SK-N-SH treated with all-trans-retinoic acid at 6 μM for 48 hours (cell line): ENCODE measurements at regions not wholly inside any gene's neighbourhood (a gene's known extent, or its start where the extent isn't known, plus 50 kb on each side); places are given as distances from the start of the nearest gene placed in this dataset.

Source experiments
- ATAC-seq: fragments of 200-7000 bp; cut with Tn5 transposase; 3 replicates; pipeline ENCODE4 v1.9.1; 2020; ENCODE audit warnings: mild to moderate bottlenecking, moderate library complexity
- ARNTL ChIP-seq: fragments of 450-650 bp; formaldehyde crosslinking; IDR thresholded peaks from 2 replicates; pipeline ENCODE4 v1.5.0; 2020; ENCODE audit warnings: low read depth, mild to moderate bottlenecking, moderate library complexity, borderline replicate concordance
- BACH2 ChIP-seq: fragments of 250-450 bp; sonication (Bioruptor Pico); IDR thresholded peaks from 2 replicates; pipeline ENCODE4 v1.9.0; 2021; ENCODE audit warnings: mild to moderate bottlenecking, borderline replicate concordance
- CSDC2 ChIP-seq: fragments of 250-450 bp; sonication (Bioruptor Pico); IDR thresholded peaks from 2 replicates; pipeline ENCODE4 v1.5.0; 2020; ENCODE audit warnings: mild to moderate bottlenecking, moderate library complexity
- ESRRG ChIP-seq: fragments of 250-450 bp; sonication (Bioruptor Pico); IDR thresholded peaks from 2 replicates; pipeline ENCODE4 v1.6.1; 2021; ENCODE audit warnings: mild to moderate bottlenecking
- GLIS3 ChIP-seq: fragments of 250-450 bp; sonication (Bioruptor Pico); IDR thresholded peaks from 2 replicates; pipeline ENCODE4 v1.5.0; 2020; ENCODE audit warnings: mild to moderate bottlenecking, moderate library complexity
- ISL1 ChIP-seq: fragments of 250-450 bp; sonication (Bioruptor Pico); IDR thresholded peaks from 2 replicates; pipeline ENCODE4 v2.1.2; 2022; ENCODE audit warnings: mild to moderate bottlenecking, moderate library complexity
- OSR1 ChIP-seq: fragments of 250-450 bp; sonication (Bioruptor Pico); IDR thresholded peaks from 2 replicates; pipeline ENCODE4 v1.8.0; 2022; ENCODE audit warnings: moderate library complexity, mild to moderate bottlenecking, inconsistent platforms
- PATZ1 ChIP-seq: fragments of 250-450 bp; sonication (Bioruptor Pico); IDR thresholded peaks from 2 replicates; pipeline ENCODE4 v1.8.0; 2020; ENCODE audit warnings: mild to moderate bottlenecking, moderate library complexity, borderline replicate concordance
- PPARA ChIP-seq: fragments of 250-450 bp; sonication (Bioruptor Pico); IDR thresholded peaks from 2 replicates; pipeline ENCODE4 v1.5.0; 2020; ENCODE audit warnings: mild to moderate bottlenecking, borderline replicate concordance
- RARB ChIP-seq: fragments of 250-450 bp; sonication (Bioruptor Pico); IDR thresholded peaks from 2 replicates; pipeline ENCODE4 v1.8.0; 2021; ENCODE audit warnings: mild to moderate bottlenecking, moderate library complexity
- SNAI2 ChIP-seq: fragments of 250-450 bp; sonication (Bioruptor Pico); IDR thresholded peaks from 2 replicates; pipeline ENCODE4 v1.5.0; 2020; ENCODE audit warnings: mild to moderate bottlenecking, moderate library complexity
- TOX ChIP-seq: fragments of 250-450 bp; sonication (Bioruptor Pico); IDR thresholded peaks from 2 replicates; pipeline ENCODE4 v1.8.0; 2021; ENCODE audit warnings: mild to moderate bottlenecking, moderate library complexity, borderline replicate concordance
- ZC3H10 ChIP-seq: fragments of 250-450 bp; sonication (Bioruptor Pico); IDR thresholded peaks from 2 replicates; pipeline ENCODE4 v1.5.1; 2021; ENCODE audit warnings: mild to moderate bottlenecking, moderate library complexity
- ZFP3 ChIP-seq: fragments of 250-450 bp; sonication (Bioruptor Pico); IDR thresholded peaks from 2 replicates; pipeline ENCODE4 v1.5.0; 2020; ENCODE audit warnings: mild to moderate bottlenecking, moderate library complexity
- ZFP30 ChIP-seq: fragments of 450-650 bp; formaldehyde crosslinking; IDR thresholded peaks from 2 replicates; pipeline ENCODE4 v1.5.0; 2022; ENCODE audit warnings: mild to moderate bottlenecking, moderate library complexity
- ZNF565 ChIP-seq: fragments of 450-650 bp; formaldehyde crosslinking; conservative IDR thresholded peaks from 2 replicates; pipeline ENCODE4 v1.5.0; 2020; ENCODE audit warnings: low read depth, mild to moderate bottlenecking, moderate library complexity
- ZNF70 ChIP-seq: fragments of 450-650 bp; formaldehyde crosslinking; IDR thresholded peaks from 2 replicates; pipeline ENCODE4 v1.5.0; 2020; ENCODE audit warnings: mild to moderate bottlenecking, moderate library complexity
- ZNF8 ChIP-seq: fragments of 450-650 bp; formaldehyde crosslinking; IDR thresholded peaks from 2 replicates; pipeline ENCODE4 v1.5.0; 2020; ENCODE audit warnings: mild to moderate bottlenecking, moderate library complexity
- TF ChIP-seq, protein P1 (sequence below): fragments of 250-450 bp; sonication (Bioruptor Pico); IDR thresholded peaks from 2 replicates; pipeline ENCODE4 v1.8.0; 2021; ENCODE audit warnings: low read depth, mild to moderate bottlenecking, moderate library complexity, borderline replicate concordance
- TF ChIP-seq, protein P2 (sequence below): fragments of 250-450 bp; sonication (Bioruptor Pico); IDR thresholded peaks from 2 replicates; pipeline ENCODE4 v1.5.1; 2021; ENCODE audit warnings: mild to moderate bottlenecking, moderate library complexity
- TF ChIP-seq, protein P3 (sequence below): fragments of 250-450 bp; sonication (Bioruptor Pico); IDR thresholded peaks from 2 replicates; pipeline ENCODE4 v1.5.1; 2020; ENCODE audit warnings: low read depth, mild to moderate bottlenecking, moderate library complexity
- TF ChIP-seq, protein P4 (sequence below): fragments of 250-450 bp; sonication (Bioruptor Pico); IDR thresholded peaks from 2 replicates; pipeline ENCODE4 v1.5.0; 2020; ENCODE audit warnings: mild to moderate bottlenecking, moderate library complexity

DNA sequence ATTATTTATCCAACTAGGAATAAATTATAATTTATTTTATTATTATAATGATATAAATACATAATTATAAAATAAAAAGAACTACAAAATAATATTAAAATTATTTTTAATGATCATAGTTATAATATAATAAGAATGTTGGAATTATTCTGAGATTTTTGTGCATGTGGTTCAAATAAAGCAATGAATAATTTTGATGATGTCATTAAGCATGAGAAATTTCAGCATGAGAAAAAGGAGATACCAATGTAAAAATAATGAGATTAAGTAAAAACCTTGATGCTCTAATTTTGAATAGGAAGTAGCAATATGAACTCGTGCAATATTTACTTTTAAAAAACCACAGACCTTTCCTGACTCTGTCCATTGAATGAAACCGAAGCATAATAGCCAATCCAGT lies 181.8 kb upstream of the MTNR1B start (continued):
- TF ChIP-seq, protein P1, sequence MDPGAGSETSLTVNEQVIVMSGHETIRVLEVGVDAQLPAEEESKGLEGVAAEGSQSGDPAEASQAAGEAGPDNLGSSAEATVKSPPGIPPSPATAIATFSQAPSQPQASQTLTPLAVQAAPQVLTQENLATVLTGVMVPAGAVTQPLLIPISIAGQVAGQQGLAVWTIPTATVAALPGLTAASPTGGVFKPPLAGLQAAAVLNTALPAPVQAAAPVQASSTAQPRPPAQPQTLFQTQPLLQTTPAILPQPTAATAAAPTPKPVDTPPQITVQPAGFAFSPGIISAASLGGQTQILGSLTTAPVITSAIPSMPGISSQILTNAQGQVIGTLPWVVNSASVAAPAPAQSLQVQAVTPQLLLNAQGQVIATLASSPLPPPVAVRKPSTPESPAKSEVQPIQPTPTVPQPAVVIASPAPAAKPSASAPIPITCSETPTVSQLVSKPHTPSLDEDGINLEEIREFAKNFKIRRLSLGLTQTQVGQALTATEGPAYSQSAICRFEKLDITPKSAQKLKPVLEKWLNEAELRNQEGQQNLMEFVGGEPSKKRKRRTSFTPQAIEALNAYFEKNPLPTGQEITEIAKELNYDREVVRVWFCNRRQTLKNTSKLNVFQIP (CRISPR knock-in tag): no peak
- TF ChIP-seq SNAI2 (CRISPR knock-in tag) (no peak), ZNF8 (CRISPR knock-in tag) (no peak), RARB (CRISPR knock-in tag) (no peak), OSR1 (no peak)
- TF ChIP-seq, protein P2, sequence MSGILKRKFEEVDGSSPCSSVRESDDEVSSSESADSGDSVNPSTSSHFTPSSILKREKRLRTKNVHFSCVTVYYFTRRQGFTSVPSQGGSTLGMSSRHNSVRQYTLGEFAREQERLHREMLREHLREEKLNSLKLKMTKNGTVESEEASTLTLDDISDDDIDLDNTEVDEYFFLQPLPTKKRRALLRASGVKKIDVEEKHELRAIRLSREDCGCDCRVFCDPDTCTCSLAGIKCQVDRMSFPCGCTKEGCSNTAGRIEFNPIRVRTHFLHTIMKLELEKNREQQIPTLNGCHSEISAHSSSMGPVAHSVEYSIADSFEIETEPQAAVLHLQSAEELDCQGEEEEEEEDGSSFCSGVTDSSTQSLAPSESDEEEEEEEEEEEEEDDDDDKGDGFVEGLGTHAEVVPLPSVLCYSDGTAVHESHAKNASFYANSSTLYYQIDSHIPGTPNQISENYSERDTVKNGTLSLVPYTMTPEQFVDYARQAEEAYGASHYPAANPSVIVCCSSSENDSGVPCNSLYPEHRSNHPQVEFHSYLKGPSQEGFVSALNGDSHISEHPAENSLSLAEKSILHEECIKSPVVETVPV: no peak

DNA sequence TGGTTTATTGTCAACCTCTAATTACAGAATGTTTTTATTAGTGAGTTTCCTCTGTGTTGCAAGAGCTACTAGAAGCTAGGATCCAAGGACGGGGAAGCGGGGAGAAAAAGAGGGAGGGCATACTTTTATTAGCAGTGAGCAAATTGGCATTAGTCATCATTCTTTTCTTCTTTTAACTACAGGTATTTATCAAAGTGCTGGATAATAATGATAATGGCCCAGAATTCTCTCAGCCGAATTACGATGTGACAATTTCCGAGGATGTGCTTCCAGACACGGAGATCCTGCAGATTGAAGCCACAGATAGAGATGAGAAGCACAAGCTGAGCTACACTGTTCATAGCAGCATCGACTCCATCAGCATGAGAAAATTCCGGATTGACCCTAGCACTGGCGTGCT lies 179.7 kb upstream of the MTNR1B start:
- no peak for ATAC-seq
- TF ChIP-seq PPARA (CRISPR knock-in tag): no peak
- no peak for TF ChIP-seq ZC3H10 (CRISPR knock-in tag)
- no peak for TF ChIP-seq ZNF70 (CRISPR knock-in tag)
- TF ChIP-seq, protein P1 (CRISPR knock-in tag): no peak
- TF ChIP-seq ESRRG (CRISPR knock-in tag): no peak
- TF ChIP-seq, protein P2: no peak
- no peak for TF ChIP-seq ZNF8 (CRISPR knock-in tag)
- TF ChIP-seq RARB (CRISPR knock-in tag): no peak
- TF ChIP-seq ZFP3 (CRISPR knock-in tag): no peak
- TF ChIP-seq GLIS3 (CRISPR knock-in tag): no peak
- TF ChIP-seq ISL1 (CRISPR knock-in tag): no peak
- no peak for TF ChIP-seq SNAI2 (CRISPR knock-in tag)
- no peak for TF ChIP-seq ZNF565 (CRISPR knock-in tag)
- TF ChIP-seq ARNTL (CRISPR knock-in tag): no peak
- TF ChIP-seq CSDC2: no peak
- TF ChIP-seq, protein P3, sequence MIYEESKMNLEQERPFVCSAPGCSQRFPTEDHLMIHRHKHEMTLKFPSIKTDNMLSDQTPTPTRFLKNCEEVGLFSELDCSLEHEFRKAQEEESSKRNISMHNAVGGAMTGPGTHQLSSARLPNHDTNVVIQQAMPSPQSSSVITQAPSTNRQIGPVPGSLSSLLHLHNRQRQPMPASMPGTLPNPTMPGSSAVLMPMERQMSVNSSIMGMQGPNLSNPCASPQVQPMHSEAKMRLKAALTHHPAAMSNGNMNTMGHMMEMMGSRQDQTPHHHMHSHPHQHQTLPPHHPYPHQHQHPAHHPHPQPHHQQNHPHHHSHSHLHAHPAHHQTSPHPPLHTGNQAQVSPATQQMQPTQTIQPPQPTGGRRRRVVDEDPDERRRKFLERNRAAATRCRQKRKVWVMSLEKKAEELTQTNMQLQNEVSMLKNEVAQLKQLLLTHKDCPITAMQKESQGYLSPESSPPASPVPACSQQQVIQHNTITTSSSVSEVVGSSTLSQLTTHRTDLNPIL: no peak

GRCh38 chr11:92790366-92790765 lies 179.1 kb upstream of the MTNR1B start:
- no peak for ATAC-seq
- TF ChIP-seq RARB (CRISPR knock-in tag): no peak
- TF ChIP-seq SNAI2 (CRISPR knock-in tag): no peak
- TF ChIP-seq ZFP30 (CRISPR knock-in tag): no peak
- TF ChIP-seq BACH2 (CRISPR knock-in tag): no peak
- no peak for TF ChIP-seq ZFP3 (CRISPR knock-in tag)
- no peak for TF ChIP-seq ARNTL (CRISPR knock-in tag)
- TF ChIP-seq PPARA (CRISPR knock-in tag): no peak
- TF ChIP-seq CSDC2: no peak
- TF ChIP-seq PATZ1 (CRISPR knock-in tag): no peak
- TF ChIP-seq, protein P4, sequence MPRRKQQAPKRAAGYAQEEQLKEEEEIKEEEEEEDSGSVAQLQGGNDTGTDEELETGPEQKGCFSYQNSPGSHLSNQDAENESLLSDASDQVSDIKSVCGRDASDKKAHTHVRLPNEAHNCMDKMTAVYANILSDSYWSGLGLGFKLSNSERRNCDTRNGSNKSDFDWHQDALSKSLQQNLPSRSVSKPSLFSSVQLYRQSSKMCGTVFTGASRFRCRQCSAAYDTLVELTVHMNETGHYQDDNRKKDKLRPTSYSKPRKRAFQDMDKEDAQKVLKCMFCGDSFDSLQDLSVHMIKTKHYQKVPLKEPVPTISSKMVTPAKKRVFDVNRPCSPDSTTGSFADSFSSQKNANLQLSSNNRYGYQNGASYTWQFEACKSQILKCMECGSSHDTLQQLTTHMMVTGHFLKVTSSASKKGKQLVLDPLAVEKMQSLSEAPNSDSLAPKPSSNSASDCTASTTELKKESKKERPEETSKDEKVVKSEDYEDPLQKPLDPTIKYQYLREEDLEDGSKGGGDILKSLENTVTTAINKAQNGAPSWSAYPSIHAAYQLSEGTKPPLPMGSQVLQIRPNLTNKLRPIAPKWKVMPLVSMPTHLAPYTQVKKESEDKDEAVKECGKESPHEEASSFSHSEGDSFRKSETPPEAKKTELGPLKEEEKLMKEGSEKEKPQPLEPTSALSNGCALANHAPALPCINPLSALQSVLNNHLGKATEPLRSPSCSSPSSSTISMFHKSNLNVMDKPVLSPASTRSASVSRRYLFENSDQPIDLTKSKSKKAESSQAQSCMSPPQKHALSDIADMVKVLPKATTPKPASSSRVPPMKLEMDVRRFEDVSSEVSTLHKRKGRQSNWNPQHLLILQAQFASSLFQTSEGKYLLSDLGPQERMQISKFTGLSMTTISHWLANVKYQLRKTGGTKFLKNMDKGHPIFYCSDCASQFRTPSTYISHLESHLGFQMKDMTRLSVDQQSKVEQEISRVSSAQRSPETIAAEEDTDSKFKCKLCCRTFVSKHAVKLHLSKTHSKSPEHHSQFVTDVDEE (CRISPR knock-in tag): no peak
- no peak for TF ChIP-seq ZC3H10 (CRISPR knock-in tag)
- TF ChIP-seq, protein P2: no peak
- no peak for TF ChIP-seq TOX (CRISPR knock-in tag)
- no peak for TF ChIP-seq ZNF70 (CRISPR knock-in tag)
- TF ChIP-seq ZNF565 (CRISPR knock-in tag): no peak
